GM12878 (cell line): ENCODE measurements at regions not wholly inside any gene's neighbourhood (a gene's known extent, or its start where the extent isn't known, plus 50 kb on each side); places are given as distances from the start of the nearest gene placed in this dataset.

Experiments used
- CEBPB ChIP-seq, 2 experiments: fragments of 150-350 bp in 1 of 2; IDR thresholded peaks; 2 replicates each; pipeline ENCODE4 v1.6.1; 2012 to 2014; ENCODE audit warnings: low read depth in 2 of 2, low read length in 2 of 2, borderline replicate concordance in 1 of 2, inconsistent platforms in 1 of 2
- CTCF ChIP-seq, 3 experiments: IDR thresholded peaks in 2 of 3; conservative IDR thresholded peaks in 1 of 3; 2 replicates each; pipeline ENCODE4 v1.5.1; 2011; ENCODE audit warnings: low read depth in 3 of 3, low read length in 3 of 3, mild to moderate bottlenecking in 3 of 3, control low read depth in 2 of 3, moderate library complexity in 2 of 3, inconsistent platforms in 1 of 3, mixed read lengths in 1 of 3; ENCODE audit not compliant: control insufficient read depth in 2 of 3, insufficient read depth in 1 of 3; ENCODE audit errors: extremely low read depth in 1 of 3
- JUND ChIP-seq: IDR thresholded peaks from 2 replicates; pipeline ENCODE4 v1.6.1; 2012; ENCODE audit warnings: low read depth, mild to moderate bottlenecking, low read length, improper control_type of control experiment, moderate library complexity
- MXI1 ChIP-seq: fragments of 150-350 bp; IDR thresholded peaks from 2 replicates; pipeline ENCODE4 v1.6.1; 2011; ENCODE audit warnings: low read depth, mild to moderate bottlenecking, inconsistent platforms, low read length, improper control_type of control experiment
- MYC ChIP-seq: IDR thresholded peaks from 2 replicates; pipeline ENCODE4 v1.6.1; 2011; ENCODE audit warnings: mild to moderate bottlenecking, low read length, moderate library complexity, inconsistent platforms; ENCODE audit not compliant: insufficient read depth, insufficient replicate concordance, insufficient read length, severe bottlenecking
- POLR2AphosphoS5 ChIP-seq: IDR thresholded peaks from 2 replicates; pipeline ENCODE4 v1.6.1; 2011; ENCODE audit warnings: mild to moderate bottlenecking, low read length, inconsistent platforms
- SIX5 ChIP-seq: IDR thresholded peaks from 2 replicates; pipeline ENCODE4 v1.6.1; 2011; ENCODE audit warnings: mild to moderate bottlenecking, low read depth, low read length, moderate library complexity; ENCODE audit not compliant: severe bottlenecking

- no peak for TF ChIP-seq MYC
- no peak for TF ChIP-seq CEBPB (IDR thresholded peaks at IDR 0.05; ENCODE audit: borderline replicate concordance in 1 of 2, low read depth in 2 of 2, low read length in 2 of 2)
- no peak for TF ChIP-seq SIX5
- TF ChIP-seq POLR2AphosphoS5, result no peak
- TF ChIP-seq JUND, result no peak
- no peak for TF ChIP-seq CTCF (IDR thresholded peaks at IDR 0.05 in 2 of 3, conservative IDR thresholded peaks at IDR 0.05 in 1 of 3; ENCODE audit: control insufficient read depth in 2 of 3, extremely low read depth in 1 of 3, insufficient read depth in 1 of 3, low read depth in 3 of 3, low read length in 3 of 3)
- no peak for TF ChIP-seq MXI1
These were observed 123.6 kb downstream of the MTX2 start for GRCh38 chr2:176392744-176393414.
